Motor neuron (in vitro differentiated cells): ENCODE measurements at regions not wholly inside any gene's neighbourhood (a gene's known extent, or its start where the extent isn't known, plus 50 kb on each side); places are given as distances from the start of the nearest gene placed in this dataset.

Experiments used
- ATAC-seq, 8 experiments: fragments of 200-7000 bp; cut with Tn5 transposase; replicated peaks in 6 of 8; 2 replicates each; pipeline ENCODE4 v1.8.0; 2021; ENCODE audit warnings: mild to moderate bottlenecking in 8 of 8, moderate library complexity in 8 of 8
- H3K27ac ChIP-seq, 2 donors: fragments of 250-450 bp; sonication (Bioruptor Pico); 2 replicates each; pipeline ENCODE4 v1.9.0; 2021; ENCODE audit warnings: antibody characterized with exemption in 2 of 2, mild to moderate bottlenecking in 2 of 2, moderate library complexity in 1 of 2
- H3K4me1 ChIP-seq, 2 donors: fragments of 250-450 bp; sonication (Bioruptor Pico); replicated peaks in 1 of 2; 2 replicates each; pipeline ENCODE4 v1.6.1; 2021; ENCODE audit warnings: antibody characterized with exemption in 2 of 2, mild to moderate bottlenecking in 2 of 2, moderate library complexity in 1 of 2
- H3K4me3 ChIP-seq, 5 donors: fragments of 250-450 bp; sonication (Bioruptor Pico); 2 replicates each; pipeline ENCODE4 v1.9.0; 2021; ENCODE audit warnings: antibody characterized with exemption in 5 of 5, mild to moderate bottlenecking in 5 of 5, moderate library complexity in 4 of 5
- WGBS, 10 experiments: fragments of 450-650 bp; shearing (Covaris generic); methylation state at CpG; one replicate each; pipeline ENCODE4 v1.0.0; 2022; 5-methylcytosine and 5-hydroxymethylcytosine counted together
- in situ Hi-C, 9 experiments: fragments of 400-800 bp; cut with MboI; loops; one replicate each; pipeline ENCODE4 v1.15.0; 2021; ENCODE audit warnings: low sequenced_read_pairs in 9 of 9, low pct_unique_long_range_greater_than_20kb in 2 of 9; ENCODE audit not compliant: unreplicated experiment in 9 of 9

GRCh38 chr21:19830446-19830845 lies 1167.8 kb upstream of the NCAM2 start:
- Histone ChIP-seq H3K4me1 (no peaks in the 10 kb centered on the region), H3K27ac (no peak overlapping the region), H3K4me3 (no peak overlapping the region)
- ATAC-seq = no peak
- in situ Hi-C loops = no loop called here
- 0 to 100% (median 34%) methylated on average over 1 to 2 of the region's 2 CpGs for WGBS, 10 experiments

GRCh38 chr21:19832551-19832950 lies 1165.7 kb upstream of the NCAM2 start:
- WGBS, 10 experiments = 0 to 100% (median 83%) methylated on average over 1 to 2 of the region's 2 CpGs; no CpG with 5 or more reads in 1 of the 10 experiments
- Histone ChIP-seq H3K4me3 (no peak overlapping the region), H3K27ac (no peak overlapping the region), H3K4me1 (no peaks in the 10 kb centered on the region)
- in situ Hi-C loops = no loop called here
- ATAC-seq = no peak

DNA sequence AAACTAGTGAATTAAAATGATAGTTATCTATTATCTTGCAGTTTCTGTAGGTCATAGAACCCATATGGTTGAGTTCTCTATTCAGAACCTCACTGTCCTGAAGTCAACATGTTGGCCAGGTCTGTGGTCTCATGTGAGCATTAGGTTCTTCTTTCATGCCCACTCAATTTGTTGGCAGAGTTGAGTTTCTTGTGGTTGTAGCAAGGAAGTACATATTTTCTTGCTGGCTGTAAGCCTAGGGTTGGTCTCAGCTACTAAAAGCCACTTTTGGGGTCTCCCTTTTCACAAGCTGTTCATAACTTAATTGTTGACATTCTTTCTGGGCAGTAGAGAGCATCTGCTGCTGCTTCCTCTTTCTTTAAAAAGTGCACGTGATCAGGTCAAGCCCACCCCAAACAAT lies 1165.1 kb upstream of the NCAM2 start:
- WGBS, 10 experiments = 0 to 92% (median 46%) methylated on average over 1 of the region's 1 CpG; no CpG with 5 or more reads in 4 of the 10 experiments
- ATAC-seq = no peak

DNA sequence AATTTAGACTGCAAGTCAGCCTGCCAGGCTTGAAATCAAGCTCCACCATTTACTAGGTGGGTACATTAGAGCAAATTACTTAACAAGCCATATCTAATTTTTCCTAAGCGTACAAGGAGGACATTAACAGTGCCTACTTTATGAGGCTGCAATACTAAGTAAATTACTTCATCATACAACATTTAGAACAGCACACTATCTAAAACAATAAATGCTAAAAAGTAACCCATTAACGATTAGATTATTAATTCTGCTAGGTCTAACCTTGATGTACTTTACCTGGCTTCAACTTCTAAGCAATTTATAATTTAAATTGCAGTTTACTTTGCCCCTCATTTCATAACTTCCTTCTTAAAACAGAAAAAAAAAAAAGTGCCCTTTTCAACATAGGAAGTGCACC lies 1155.6 kb upstream of the NCAM2 start:
- in situ Hi-C loops = no loop called here
- no peak for ATAC-seq
- WGBS, 10 experiments = 0 to 100% (median 90%) methylated on average over 1 to 2 of the region's 2 CpGs; no CpG with 5 or more reads in 1 of the 10 experiments
- Histone ChIP-seq H3K4me1 (no peaks in the 10 kb centered on the region), H3K4me3 (no peak overlapping the region), H3K27ac (no peak overlapping the region)

More for the DNA sequence above, 1165.1 kb upstream of the NCAM2 start:
- no peak overlapping the region for H3K27ac ChIP-seq
- H3K4me1 ChIP-seq = no peaks in the 10 kb centered on the region
- in situ Hi-C loops = no loop called here
- no peak overlapping the region for H3K4me3 ChIP-seq

DNA sequence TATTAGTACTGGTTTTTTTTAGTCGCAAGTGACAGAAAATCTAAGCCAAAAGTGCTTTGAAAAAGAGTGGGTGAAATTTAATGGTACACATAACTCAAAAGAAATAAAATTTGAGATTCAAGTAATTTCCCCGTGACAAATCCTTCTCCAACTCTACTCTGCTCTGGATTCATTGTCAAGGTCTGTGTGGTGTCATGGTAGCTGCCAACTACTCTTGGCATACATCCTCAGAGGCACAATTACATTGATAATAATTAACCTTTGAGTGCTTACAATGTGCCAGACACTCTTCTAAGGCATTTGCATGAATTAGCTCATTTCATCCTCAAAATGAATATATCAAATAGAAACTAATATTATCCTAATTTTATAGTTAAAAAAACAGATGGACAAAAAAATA lies 1153.9 kb upstream of the NCAM2 start:
- WGBS, 10 experiments = 0 to 100% (median 37%) methylated on average over 1 to 2 of the region's 2 CpGs; no CpG with 5 or more reads in 1 of the 10 experiments
- peak in 1 of 8 experiments; percentile 63 for ATAC-seq
- no peaks in the 10 kb centered on the region for H3K4me1 ChIP-seq
- H3K4me3 ChIP-seq = no peak overlapping the region
- H3K27ac ChIP-seq = no peak overlapping the region
- in situ Hi-C loops = no loop called here

DNA sequence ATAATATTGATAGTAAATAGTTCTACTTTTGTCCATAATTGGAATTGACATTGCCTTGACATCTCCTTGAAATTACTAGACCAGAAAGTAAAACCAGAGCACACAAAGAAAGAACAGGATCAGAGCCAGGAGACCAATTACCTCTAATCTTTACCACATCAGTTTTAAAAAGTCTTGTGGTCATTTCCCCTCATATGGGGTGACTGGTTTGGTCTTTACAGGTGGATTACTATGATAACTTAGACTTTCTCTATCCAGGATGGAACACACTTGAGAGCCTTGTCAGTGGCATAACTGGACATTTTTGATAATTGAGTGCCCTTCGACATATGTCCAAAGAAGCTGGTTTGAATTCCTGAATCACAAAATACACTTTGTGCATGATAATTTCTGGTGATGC lies 1148.1 kb upstream of the NCAM2 start:
- WGBS, 10 experiments = 0 to 100% (median 57%) methylated on average over 1 of the region's 1 CpG; no CpG with 5 or more reads in 2 of the 10 experiments
- Histone ChIP-seq H3K4me1 (no peaks in the 10 kb centered on the region), H3K27ac (no peak overlapping the region), H3K4me3 (no peak overlapping the region)
- ATAC-seq = no peak
- in situ Hi-C loops = no loop called here

DNA sequence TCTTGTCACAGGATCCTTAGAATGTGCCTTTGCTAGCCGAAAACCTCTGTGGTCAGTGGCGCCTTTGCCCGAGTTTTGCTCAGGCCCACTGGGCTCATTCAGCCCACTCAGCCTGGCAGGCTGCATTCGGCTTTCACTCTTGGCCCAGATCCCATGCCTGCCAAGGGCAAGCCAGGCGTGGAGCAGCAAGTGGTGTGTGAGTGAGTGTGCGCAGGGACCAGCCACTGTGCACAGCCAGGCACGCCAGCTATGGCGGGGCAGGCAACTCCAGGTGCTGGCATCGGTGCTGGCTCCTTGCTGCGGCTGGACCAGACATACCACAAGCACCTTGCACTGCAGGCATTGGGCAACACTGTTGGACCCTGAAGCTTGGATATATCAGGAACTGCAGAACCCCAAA lies 1145.1 kb upstream of the NCAM2 start:
- ATAC-seq = no peak
- Histone ChIP-seq H3K4me3 (no peak overlapping the region), H3K27ac (no peak overlapping the region), H3K4me1 (no peaks in the 10 kb centered on the region)
- WGBS, 10 experiments = 20 to 98% (median 82%) methylated on average over 2 to 6 of the region's 10 CpGs; no CpG with 5 or more reads in 3 of the 10 experiments
- in situ Hi-C loops = no loop called here

GRCh38 chr21:19853709-19854575 lies 1144.3 kb upstream of the NCAM2 start:
- Histone ChIP-seq H3K4me3 (no peak overlapping the region), H3K27ac (no peak overlapping the region), H3K4me1 (no peaks in the 10 kb centered on the region)
- peak in 2 of 8 experiments; percentile 29 to 41 for ATAC-seq
- 16 to 95% (median 86%) methylated on average over 2 to 12 of the region's 22 CpGs; no CpG with 5 or more reads in 4 of the 10 experiments for WGBS, 10 experiments
- in situ Hi-C loops = no loop called here

DNA sequence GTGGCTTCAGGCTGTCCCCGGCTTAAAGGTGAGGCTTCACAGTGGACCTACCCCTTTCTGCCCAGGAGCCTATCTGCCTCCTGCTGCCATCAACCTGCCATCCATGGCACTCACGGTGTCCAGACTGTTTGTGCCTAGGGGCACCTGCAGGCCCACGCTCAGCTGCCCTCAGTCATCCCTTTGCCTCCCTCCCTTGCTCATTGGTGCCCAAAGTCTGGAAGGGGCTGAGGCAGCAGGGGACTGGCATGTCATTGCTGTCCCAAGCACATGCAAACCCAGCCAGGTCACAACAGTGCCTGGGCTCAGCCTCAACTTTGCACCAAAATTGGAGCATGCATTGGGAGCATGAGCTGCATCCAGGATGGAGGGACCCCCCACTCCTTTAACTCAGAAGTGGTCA lies 1142.7 kb upstream of the NCAM2 start:
- Histone ChIP-seq H3K4me3 (no peak overlapping the region), H3K4me1 (peaks cover 0 to 8% of the 10 kb centered on the region in 2 donors), H3K27ac (no peak overlapping the region)
- 20 to 100% (median 60%) methylated on average over 1 to 2 of the region's 3 CpGs; no CpG with 5 or more reads in 5 of the 10 experiments for WGBS, 10 experiments
- in situ Hi-C loops = no loop called here
- no peak for ATAC-seq

- 0 to 100% (median 65%) methylated on average over 1 to 2 of the region's 2 CpGs; no CpG with 5 or more reads in 2 of the 10 experiments for WGBS, 10 experiments
- Histone ChIP-seq H3K4me1 (peaks cover 0 to 8% of the 10 kb centered on the region in 2 donors), H3K27ac (no peak overlapping the region), H3K4me3 (no peak overlapping the region)
- in situ Hi-C loops = no loop called here
- peak in 3 of 8 experiments; percentile 32 to 77 (median 50) for ATAC-seq
These were observed 1133.7 kb upstream of the NCAM2 start for GRCh38 chr21:19864476-19864875.

DNA sequence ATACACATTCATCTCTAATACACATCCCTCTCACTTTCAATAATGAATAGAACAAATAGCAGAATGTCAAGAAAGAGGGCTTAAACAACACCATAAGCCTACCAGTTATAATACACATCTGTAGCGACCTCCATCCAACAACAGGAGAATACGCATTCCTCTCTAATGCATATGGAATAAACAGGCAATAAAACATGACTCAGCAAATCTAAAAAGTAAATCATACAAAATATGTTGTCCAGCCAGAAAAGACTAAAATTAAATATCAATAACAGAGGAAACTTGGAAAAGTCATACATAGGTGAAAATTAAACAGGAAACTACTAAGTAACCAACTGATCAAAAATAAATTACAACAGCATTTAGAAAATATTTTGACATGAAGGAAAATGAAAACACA lies 1127.5 kb upstream of the NCAM2 start:
- Histone ChIP-seq H3K27ac (no peak overlapping the region), H3K4me1 (no peaks in the 10 kb centered on the region), H3K4me3 (no peak overlapping the region)
- WGBS, 10 experiments = 15 to 100% (median 95%) methylated on average over 2 of the region's 2 CpGs; no CpG with 5 or more reads in 1 of the 10 experiments
- in situ Hi-C loops = no loop called here
- ATAC-seq = no peak

DNA sequence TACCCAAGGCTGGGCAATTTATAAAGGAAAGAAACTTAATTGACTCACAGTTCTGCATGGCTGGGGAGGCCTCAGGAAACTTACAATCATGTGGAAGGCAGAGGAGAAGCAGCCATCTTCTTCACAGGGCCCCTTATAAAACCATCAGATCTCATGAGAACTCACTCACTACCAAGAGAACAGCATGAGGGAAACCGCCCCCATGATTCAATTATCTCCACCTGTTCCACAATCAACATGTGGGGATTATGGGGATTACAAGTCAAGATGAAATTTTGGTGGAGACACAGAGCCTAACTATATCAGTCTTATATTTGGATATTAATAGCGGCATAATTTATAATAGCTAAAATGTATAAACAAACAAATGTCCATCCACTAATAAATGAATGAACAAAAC lies 1123.7 kb upstream of the NCAM2 start:
- in situ Hi-C loops = no loop called here
- Histone ChIP-seq H3K4me3 (no peak overlapping the region), H3K4me1 (no peaks in the 10 kb centered on the region), H3K27ac (no peak overlapping the region)
- no peak for ATAC-seq
- 0 to 100% (median 100%) methylated on average over 1 to 2 of the region's 2 CpGs; no CpG with 5 or more reads in 1 of the 10 experiments for WGBS, 10 experiments

GRCh38 chr21:19878133-19878532 lies 1120.1 kb upstream of the NCAM2 start:
- H3K4me1 ChIP-seq = no peaks in the 10 kb centered on the region
- no peak overlapping the region for H3K27ac ChIP-seq
- in situ Hi-C loops = no loop called here
- H3K4me3 ChIP-seq = no peak overlapping the region
- 19 to 100% (median 94%) methylated on average over 1 to 3 of the region's 3 CpGs; no CpG with 5 or more reads in 1 of the 10 experiments for WGBS, 10 experiments
- ATAC-seq = no peak
